GM23248 (cell line): ENCODE measurements at regions not wholly inside any gene's neighbourhood (a gene's known extent, or its start where the extent isn't known, plus 50 kb on each side); places are given as distances from the start of the nearest gene placed in this dataset.

ENCODE experiments used
- DNase-seq: peaks from one replicate; pipeline ENCODE4 v3.0.0-alpha.2; 2015
- H2AFZ ChIP-seq: fragments of 200-600 bp; sonication (generic); 2 replicates; pipeline ENCODE4 v1.6.1; 2016; ENCODE audit warnings: antibody characterized with exemption
- H3F3A ChIP-seq: fragments of 200-600 bp; sonication (generic); 2 replicates; pipeline ENCODE4 v1.6.1; 2016; ENCODE audit warnings: mild to moderate bottlenecking, antibody characterized with exemption, mixed run types; ENCODE audit not compliant: insufficient read depth
- H3K27ac ChIP-seq: fragments of 200-600 bp; sonication (generic); 2 replicates; pipeline ENCODE4 v1.5.1; 2016; ENCODE audit warnings: mild to moderate bottlenecking
- H3K27me3 ChIP-seq: fragments of 200-600 bp; sonication (generic); replicated peaks from 2 replicates; pipeline ENCODE4 v1.6.1; 2016; ENCODE audit warnings: mild to moderate bottlenecking; ENCODE audit not compliant: insufficient read depth
- H3K36me3 ChIP-seq: fragments of 200-600 bp; sonication (generic); 2 replicates; pipeline ENCODE4 v1.6.1; 2016; ENCODE audit warnings: low read depth, mild to moderate bottlenecking
- H3K4me1 ChIP-seq: fragments of 200-600 bp; sonication (generic); 2 replicates; pipeline ENCODE4 v1.6.1; 2016; ENCODE audit warnings: mild to moderate bottlenecking; ENCODE audit not compliant: insufficient read depth
- H3K4me2 ChIP-seq: fragments of 200-600 bp; sonication (generic); one replicate; pipeline ENCODE4 v1.6.1; 2016; ENCODE audit warnings: mild to moderate bottlenecking; ENCODE audit not compliant: unreplicated experiment
- H3K4me3 ChIP-seq: fragments of 200-600 bp; sonication (generic); 2 replicates; pipeline ENCODE4 v1.5.1; 2016; ENCODE audit warnings: mild to moderate bottlenecking
- H3K79me2 ChIP-seq: fragments of 200-600 bp; sonication (generic); 2 replicates; pipeline ENCODE4 v1.6.1; 2016; ENCODE audit warnings: mild to moderate bottlenecking; ENCODE audit not compliant: insufficient read depth
- H3K9ac ChIP-seq: fragments of 200-600 bp; sonication (generic); 2 replicates; pipeline ENCODE4 v1.6.1; 2016; ENCODE audit warnings: mild to moderate bottlenecking
- H3K9me2 ChIP-seq: fragments of 200-600 bp; sonication (generic); 2 replicates; pipeline ENCODE4 v1.6.1; 2016; ENCODE audit warnings: mixed run types, mild to moderate bottlenecking, moderate library complexity; ENCODE audit not compliant: insufficient read depth
- H3K9me3 ChIP-seq: fragments of 200-600 bp; sonication (generic); one replicate; pipeline ENCODE4 v1.6.1; 2017; ENCODE audit warnings: low read depth
- H4K20me1 ChIP-seq: fragments of 200-600 bp; sonication (generic); 2 replicates; pipeline ENCODE4 v1.6.0; 2016; ENCODE audit not compliant: insufficient read depth
- EZH2 ChIP-seq: fragments of 200-600 bp; sonication (generic); IDR thresholded peaks from 2 replicates; pipeline ENCODE4 v1.6.1; 2018; ENCODE audit warnings: antibody characterized with exemption, mild to moderate bottlenecking; ENCODE audit not compliant: insufficient read depth, poor library complexity, severe bottlenecking
- EZH2phosphoT487 ChIP-seq: fragments of 200-600 bp; sonication (generic); IDR thresholded peaks from 2 replicates; pipeline ENCODE4 v1.6.1; 2018; ENCODE audit warnings: antibody characterized with exemption, moderate library complexity, mild to moderate bottlenecking, low read depth; ENCODE audit not compliant: insufficient read depth
- WGBS, 2 experiments: methylation state at CpG; one replicate each; pipeline ENCODE4 v1.1.6; 2015 to 2017; ENCODE audit warnings: low lambda C conversion rate in 2 of 2, low coverage in 1 of 2; ENCODE audit errors: missing lambda C conversion rate in 2 of 2; 5-methylcytosine and 5-hydroxymethylcytosine counted together
- in situ Hi-C: fragments of 300-500 bp; cut with MboI; formaldehyde crosslinking; loops from 2 replicates; pipeline ENCODE4 v1.15.0; 2020

- H3K27me3 ChIP-seq, result 0 out of 2 replicates have a peak, but pooled peaks cover 7% of the 10 kb centered on the region
- no peak overlapping the region for H2AFZ ChIP-seq
- no peaks in the 10 kb centered on the region for H4K20me1 ChIP-seq
- H3K4me2 ChIP-seq, result no peak overlapping the region
- 35 to 38% methylated on average over 8 of the region's 8 CpGs for WGBS, 2 experiments
- TF ChIP-seq EZH2phosphoT487, result no peak
- no peaks in the 10 kb centered on the region for H3F3A ChIP-seq
- no peaks in the 10 kb centered on the region for H3K9me2 ChIP-seq
- H3K4me1 ChIP-seq, result no peaks in the 10 kb centered on the region
- in situ Hi-C loops, result no loop called here
- no peak overlapping the region for H3K9ac ChIP-seq
- H3K36me3 ChIP-seq, result no peaks in the 10 kb centered on the region
- H3K27ac ChIP-seq, result no peak overlapping the region
- H3K4me3 ChIP-seq, result no peak overlapping the region
- no peak for DNase-seq
- H3K9me3 ChIP-seq, result no peaks in the 10 kb centered on the region
- H3K79me2 ChIP-seq, result no peaks in the 10 kb centered on the region
Observed at GRCh38 chr10:124283215-124283948, 135.3 kb downstream of the OAT start.

GRCh38 chr10:124282326-124282725 lies 136.4 kb downstream of the OAT start:
- Histone ChIP-seq H3K4me2 (no peak overlapping the region), H4K20me1 (no peaks in the 10 kb centered on the region), H2AFZ (no peak overlapping the region), H3K4me3 (no peak overlapping the region), H3K9me2 (no peaks in the 10 kb centered on the region), H3F3A (no peaks in the 10 kb centered on the region), H3K9ac (no peak overlapping the region), H3K4me1 (no peaks in the 10 kb centered on the region), H3K27me3 (0 out of 2 replicates have a peak, but pooled peaks cover 7% of the 10 kb centered on the region), H3K36me3 (no peaks in the 10 kb centered on the region), H3K79me2 (no peaks in the 10 kb centered on the region), H3K27ac (no peak overlapping the region), H3K9me3 (no peaks in the 10 kb centered on the region)
- in situ Hi-C loops, result no loop called here
- TF ChIP-seq EZH2, result no peak
- DNase-seq, result no peak
- WGBS, 2 experiments, result 42 to 54% methylated on average over 11 of the region's 11 CpGs

- Histone ChIP-seq H2AFZ (no peak overlapping the region), H3K4me2 (no peak overlapping the region), H3K4me1 (no peaks in the 10 kb centered on the region), H3K27me3 (0 out of 2 replicates have a peak, but pooled peaks cover 7% of the 10 kb centered on the region), H3K9me3 (no peaks in the 10 kb centered on the region), H3K9ac (no peak overlapping the region), H3K4me3 (no peak overlapping the region), H4K20me1 (no peaks in the 10 kb centered on the region), H3K36me3 (no peaks in the 10 kb centered on the region), H3K79me2 (no peaks in the 10 kb centered on the region), H3K27ac (no peak overlapping the region), H3F3A (no peaks in the 10 kb centered on the region), H3K9me2 (no peaks in the 10 kb centered on the region)
- TF ChIP-seq EZH2phosphoT487, result no peak
- TF ChIP-seq EZH2, result no peak
- in situ Hi-C loops, result no loop called here
- WGBS, 2 experiments, result 27 to 29% methylated on average over 10 of the region's 10 CpGs
- no peak for DNase-seq
Observed at GRCh38 chr10:124281666-124282065, 137.1 kb downstream of the OAT start.

GRCh38 chr10:124280916-124281315 lies 137.8 kb downstream of the OAT start:
- Histone ChIP-seq H3K36me3 (no peaks in the 10 kb centered on the region), H2AFZ (no peak overlapping the region), H3K27ac (no peak overlapping the region), H3K4me2 (no peak overlapping the region), H4K20me1 (no peaks in the 10 kb centered on the region), H3K79me2 (no peaks in the 10 kb centered on the region), H3K4me1 (no peaks in the 10 kb centered on the region), H3K9me2 (no peaks in the 10 kb centered on the region), H3F3A (no peaks in the 10 kb centered on the region), H3K4me3 (no peak overlapping the region), H3K27me3 (0 out of 2 replicates have a peak, but pooled peaks cover 7% of the 10 kb centered on the region), H3K9me3 (no peaks in the 10 kb centered on the region), H3K9ac (no peak overlapping the region)
- WGBS, 2 experiments, result 31 to 33% methylated on average over 5 of the region's 5 CpGs
- in situ Hi-C loops, result no loop called here
- DNase-seq, result no peak
- no peak for TF ChIP-seq EZH2
- no peak for TF ChIP-seq EZH2phosphoT487
